ENCODE measurements at regions not wholly inside any gene's neighbourhood (a gene's known extent, or its start where the extent isn't known, plus 50 kb on each side); places are given as distances from the start of the nearest gene placed in this dataset.

DNA sequence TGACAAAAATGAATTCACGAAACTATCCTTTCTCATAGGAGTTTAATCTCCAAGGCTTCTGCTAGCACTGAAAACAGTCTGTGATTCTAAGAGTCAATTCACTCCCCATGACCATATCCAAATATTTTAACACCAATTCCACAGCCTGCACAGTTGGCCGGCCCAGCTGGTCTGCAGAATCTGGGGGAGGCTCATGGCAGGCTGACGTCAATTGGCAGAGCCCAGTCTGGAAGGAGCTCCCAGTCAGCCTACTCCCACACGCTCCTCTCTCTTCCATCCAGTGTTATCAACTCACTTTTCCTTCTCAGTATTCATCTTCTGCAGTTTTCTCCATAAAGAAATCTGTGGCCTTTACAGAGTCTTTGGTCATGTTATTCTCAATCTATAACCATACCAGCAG, 111.0 kb downstream of the TBXT start:
- TF ChIP-seq, protein P1, sequence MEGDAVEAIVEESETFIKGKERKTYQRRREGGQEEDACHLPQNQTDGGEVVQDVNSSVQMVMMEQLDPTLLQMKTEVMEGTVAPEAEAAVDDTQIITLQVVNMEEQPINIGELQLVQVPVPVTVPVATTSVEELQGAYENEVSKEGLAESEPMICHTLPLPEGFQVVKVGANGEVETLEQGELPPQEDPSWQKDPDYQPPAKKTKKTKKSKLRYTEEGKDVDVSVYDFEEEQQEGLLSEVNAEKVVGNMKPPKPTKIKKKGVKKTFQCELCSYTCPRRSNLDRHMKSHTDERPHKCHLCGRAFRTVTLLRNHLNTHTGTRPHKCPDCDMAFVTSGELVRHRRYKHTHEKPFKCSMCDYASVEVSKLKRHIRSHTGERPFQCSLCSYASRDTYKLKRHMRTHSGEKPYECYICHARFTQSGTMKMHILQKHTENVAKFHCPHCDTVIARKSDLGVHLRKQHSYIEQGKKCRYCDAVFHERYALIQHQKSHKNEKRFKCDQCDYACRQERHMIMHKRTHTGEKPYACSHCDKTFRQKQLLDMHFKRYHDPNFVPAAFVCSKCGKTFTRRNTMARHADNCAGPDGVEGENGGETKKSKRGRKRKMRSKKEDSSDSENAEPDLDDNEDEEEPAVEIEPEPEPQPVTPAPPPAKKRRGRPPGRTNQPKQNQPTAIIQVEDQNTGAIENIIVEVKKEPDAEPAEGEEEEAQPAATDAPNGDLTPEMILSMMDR (IDR thresholded peaks at IDR 0.05; ENCODE audit: poor library complexity), result no peak
- no peak for TF ChIP-seq EZH2 (IDR thresholded peaks at IDR 0.05; ENCODE audit: borderline replicate concordance)

Data from hepatocyte (in vitro differentiated cells).